ENCODE measurements at regions not wholly inside any gene's neighbourhood (a gene's known extent, or its start where the extent isn't known, plus 50 kb on each side); places are given as distances from the start of the nearest gene placed in this dataset.

GRCh38 chr9:90103771-90104170 lies 499.0 kb downstream of the GADD45G start:
- no peak for TF ChIP-seq CTCF (IDR thresholded peaks at IDR 0.05)
- no peak for TF ChIP-seq POLR2A (IDR thresholded peaks at IDR 0.05)

All from upper lobe of left lung (tissue), 4 donors.